GM21367 (cell line): ENCODE measurements at regions not wholly inside any gene's neighbourhood (a gene's known extent, or its start where the extent isn't known, plus 50 kb on each side); places are given as distances from the start of the nearest gene placed in this dataset.

Experiments used
- ATAC-seq: cut with Tn5 transposase; IDR thresholded peaks from one replicate; pipeline ENCODE4 v1.9.1; 2021; ENCODE audit not compliant: unreplicated experiment

- ATAC-seq: no peak
Observed at GRCh38 chr5:2272755-2273154, 390.0 kb upstream of the IRX4 start.

DNA sequence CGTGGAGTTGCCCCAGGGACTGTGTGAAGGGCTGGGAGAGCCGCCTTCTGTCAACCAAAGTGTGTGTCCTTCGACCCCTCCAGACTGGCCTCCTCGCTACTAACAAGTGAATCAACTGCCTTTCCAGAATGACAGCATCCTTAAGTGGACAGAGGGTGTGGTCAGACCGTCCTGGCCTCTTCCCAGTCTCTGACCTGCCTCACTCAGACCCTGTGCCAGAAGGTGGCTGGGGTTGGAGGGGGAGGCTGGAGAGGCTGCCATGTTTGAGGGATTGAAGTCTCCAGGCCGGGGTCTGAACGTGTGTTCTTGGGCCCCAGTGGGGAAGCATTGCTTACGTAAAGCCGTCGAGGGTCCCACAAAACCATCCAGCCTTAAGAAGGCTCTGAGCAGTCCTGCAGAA lies 389.3 kb upstream of the IRX4 start:
- ATAC-seq: no peak

DNA sequence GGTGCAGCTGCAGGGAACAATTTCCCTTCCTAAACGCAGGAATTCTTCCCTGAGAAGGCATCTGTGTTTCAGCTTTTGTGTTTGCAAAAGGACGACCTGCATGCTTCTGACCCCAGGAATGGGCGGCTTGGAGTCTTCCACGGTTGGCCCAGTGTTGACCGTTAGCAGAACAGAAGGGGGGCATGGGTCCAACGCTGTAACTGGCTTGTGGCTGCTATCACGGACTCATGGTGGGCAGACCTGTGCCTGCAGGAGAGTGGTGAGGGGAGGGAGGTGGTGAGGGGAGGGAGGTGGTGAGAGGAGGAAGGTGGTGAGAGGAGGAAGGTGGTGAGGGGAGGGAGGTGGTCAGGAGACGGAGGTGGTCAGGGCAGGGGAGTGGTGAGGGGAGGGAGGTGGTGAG lies 388.6 kb upstream of the IRX4 start:
- ATAC-seq: no peak

DNA sequence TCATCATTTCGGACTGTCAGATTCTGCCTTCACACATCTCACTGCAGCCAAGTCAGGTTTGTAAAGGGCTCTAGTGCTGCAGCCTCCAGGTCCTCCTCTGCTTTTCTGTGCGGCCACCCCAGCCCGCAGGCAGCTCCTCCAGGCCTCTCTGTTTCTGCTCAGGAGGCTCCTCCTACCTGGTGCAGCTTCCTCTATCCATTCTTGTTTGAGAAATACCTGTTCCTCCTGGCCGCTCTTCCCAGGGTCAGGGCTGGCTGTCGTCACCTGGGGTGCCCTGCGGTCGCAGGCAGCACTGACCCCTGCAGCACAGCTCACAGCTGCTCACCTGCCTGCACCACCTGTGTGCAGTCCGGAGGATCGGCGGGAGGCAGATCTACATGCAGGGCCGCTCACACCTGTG lies 387.7 kb upstream of the IRX4 start:
- ATAC-seq: no peak

DNA sequence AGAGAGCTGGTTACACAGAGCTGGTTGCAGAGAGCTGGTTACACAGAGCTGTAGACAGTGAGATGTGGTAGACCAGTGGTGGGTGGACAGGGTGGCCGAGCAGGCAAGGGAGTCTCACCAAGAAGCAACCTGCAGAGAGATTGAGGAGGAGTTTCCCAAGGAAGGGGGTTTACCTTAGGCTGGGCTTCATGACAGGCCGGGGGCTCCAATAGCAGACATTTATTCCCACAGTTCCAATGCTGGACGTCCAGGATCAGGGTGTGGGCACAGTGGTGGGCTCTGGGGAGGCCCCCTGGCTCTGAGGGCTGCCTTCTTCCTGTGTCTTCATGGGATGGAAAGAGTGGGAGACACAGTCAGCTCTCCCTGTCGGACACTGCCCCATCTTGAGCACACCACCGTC lies 386.9 kb upstream of the IRX4 start:
- ATAC-seq: no peak

DNA sequence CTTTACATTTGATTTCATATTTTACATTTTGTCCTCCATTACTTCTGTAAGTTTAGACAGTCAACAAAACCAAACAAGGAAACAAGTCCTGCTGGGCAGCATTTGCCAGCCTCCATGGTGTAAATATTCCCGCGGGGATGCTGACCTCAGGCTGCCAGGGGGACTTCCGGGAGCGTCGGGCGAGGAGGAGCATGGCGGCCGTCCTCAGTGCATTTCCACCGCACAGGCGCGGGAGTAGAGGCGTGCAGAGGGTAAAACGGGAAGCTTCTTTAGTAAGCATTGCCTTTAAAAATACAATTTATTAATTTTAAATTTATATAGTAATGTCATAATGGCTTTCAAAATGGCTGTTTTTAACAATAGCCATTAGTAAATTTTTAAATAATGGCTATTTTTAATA lies 385.3 kb upstream of the IRX4 start:
- ATAC-seq: no peak

- no peak for ATAC-seq
Observed at GRCh38 chr5:2266641-2267240, 384.0 kb upstream of the IRX4 start.

GRCh38 chr5:2265341-2265740 lies 382.6 kb upstream of the IRX4 start:
- ATAC-seq: no peak

GRCh38 chr5:2263763-2264162 lies 381.0 kb upstream of the IRX4 start:
- no peak for ATAC-seq

DNA sequence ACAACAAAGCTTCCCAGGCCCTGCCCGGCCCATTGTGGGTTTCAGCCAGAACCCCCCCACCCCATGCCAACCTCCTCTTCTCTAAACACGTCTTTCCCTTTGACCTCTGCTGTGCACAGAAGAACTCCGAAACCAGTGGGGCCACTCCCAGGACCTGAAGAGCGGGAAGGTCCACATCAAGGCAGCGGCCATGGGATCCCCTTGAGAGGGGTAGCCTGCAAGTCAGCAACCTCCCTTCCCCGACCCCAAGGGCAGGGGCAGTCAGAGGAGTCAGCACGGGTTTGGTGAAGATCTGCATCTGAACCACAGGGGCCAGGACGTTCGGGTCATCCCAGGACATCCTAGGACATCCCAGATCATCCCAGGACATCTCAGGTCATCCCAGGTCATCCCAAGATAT lies 379.9 kb upstream of the IRX4 start:
- no peak for ATAC-seq

DNA sequence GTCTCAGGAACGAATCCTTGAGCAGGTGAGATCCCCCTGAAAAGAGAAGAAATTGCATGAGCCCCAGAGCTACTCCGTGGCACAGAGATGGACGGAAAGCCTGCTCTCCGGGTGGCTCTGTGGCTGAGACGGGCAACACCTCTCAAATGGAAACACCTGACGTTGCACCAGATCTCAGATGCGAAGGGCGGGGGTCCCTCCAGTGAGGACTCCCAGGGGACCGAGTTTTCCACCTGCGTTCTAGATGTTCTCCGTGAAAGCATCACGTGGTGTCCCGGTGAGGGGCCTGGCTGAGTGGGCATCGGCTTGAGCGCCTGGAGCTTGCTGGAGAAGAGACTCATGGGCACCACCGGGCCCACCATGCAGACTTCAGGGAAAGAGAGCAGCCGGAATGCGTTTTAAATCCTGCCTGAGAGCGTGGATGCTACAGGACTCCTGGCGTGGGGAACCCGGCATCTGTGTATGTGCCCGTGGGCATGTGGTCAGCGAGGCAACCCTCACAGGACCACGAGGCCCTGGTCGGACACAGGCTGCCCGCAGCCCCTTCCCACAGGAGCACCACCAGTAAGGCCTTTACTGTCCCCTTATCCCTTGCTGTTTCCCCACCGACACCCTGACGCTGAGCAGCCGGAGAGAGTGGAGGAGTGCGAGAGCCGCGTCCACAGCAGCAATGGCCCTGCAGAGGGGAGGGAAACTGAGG lies 378.4 kb upstream of the IRX4 start:
- ATAC-seq: no peak

DNA sequence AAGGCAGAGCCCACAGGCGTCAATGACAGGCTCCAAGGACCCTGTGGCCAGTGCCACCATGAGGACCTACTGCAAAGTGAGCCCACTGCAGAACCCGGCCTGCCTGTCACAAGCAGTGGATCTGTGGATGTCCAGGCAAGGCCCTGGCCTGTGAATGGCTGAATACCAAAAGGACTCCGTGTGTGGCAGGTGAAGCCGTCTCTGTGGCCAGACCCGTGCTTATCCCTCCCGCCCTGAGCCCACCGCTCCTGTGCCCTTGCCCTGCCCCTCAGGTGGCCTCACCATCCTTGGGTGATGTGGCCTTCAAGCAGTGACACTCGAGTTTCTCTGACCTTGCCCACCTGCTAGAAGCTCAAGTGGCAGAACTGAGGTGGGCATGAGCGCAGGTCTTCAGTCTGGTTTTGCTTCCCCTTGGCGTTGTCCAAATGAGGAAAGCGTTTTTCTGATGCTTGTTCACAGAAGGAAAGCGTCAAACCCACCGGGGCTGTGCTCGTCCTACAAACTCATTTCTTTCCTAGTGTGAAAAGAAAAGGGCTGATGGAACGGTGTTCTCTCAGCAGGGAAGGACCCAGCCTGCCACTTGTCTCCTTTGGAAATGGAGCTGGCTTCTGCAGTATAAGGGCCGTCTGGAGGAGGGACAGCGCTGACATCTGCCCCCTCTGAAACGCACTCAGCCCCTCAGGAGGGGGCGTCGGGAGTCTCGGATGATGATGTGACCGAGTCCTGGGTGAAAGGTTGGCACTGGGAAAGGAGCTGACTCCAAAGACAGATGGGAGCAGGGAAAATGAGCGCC lies 377.7 kb upstream of the IRX4 start:
- ATAC-seq: no peak

DNA sequence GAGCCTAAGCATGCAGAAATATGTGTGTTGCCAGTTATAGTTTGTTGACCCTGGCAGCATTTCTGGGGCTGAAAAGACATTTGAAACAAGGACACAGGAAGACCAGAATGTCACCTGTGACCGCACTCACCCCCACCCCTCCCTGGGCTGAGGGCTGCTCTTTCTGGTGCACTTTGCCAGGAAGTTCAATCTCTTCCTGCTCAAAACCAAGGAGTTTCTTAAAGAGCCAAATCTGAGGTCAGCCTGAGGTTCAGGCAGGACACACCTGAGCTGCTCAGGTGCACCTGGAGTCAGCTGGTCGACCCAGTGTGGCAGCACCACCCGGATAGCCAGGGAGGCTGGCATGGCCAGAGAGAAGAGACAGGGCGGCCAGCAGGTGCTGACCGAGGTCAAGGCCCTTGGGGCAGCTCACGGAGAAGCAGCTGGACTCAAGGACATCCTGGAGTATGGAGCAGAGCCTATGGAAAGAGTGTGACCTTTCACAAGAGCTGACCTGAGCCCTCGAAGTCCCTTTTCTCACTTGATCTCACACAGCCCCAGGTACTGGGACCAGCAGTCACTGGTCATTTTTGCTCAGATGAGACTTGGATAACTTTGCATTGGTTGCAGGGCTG lies 376.9 kb upstream of the IRX4 start:
- no peak for ATAC-seq

DNA sequence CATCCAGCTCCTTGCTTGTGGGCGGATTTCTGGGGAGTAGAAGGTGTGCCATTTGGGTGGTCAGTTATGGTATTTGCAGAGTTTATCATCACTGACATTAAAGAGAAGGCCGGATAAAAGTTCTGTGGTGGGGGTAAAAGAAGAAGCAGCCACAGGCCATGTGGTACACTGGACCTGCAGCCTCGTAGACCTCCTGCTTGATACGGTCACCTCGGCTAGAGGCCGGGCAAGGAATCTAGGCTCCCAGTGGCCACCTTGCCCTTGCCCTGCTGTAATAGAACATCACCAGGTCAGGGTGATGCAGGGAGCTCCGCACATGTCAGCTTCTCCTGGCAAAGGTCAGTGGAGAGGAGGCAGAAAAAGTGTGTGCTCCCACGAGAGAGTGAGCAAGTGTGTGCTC lies 376.1 kb upstream of the IRX4 start:
- no peak for ATAC-seq

DNA sequence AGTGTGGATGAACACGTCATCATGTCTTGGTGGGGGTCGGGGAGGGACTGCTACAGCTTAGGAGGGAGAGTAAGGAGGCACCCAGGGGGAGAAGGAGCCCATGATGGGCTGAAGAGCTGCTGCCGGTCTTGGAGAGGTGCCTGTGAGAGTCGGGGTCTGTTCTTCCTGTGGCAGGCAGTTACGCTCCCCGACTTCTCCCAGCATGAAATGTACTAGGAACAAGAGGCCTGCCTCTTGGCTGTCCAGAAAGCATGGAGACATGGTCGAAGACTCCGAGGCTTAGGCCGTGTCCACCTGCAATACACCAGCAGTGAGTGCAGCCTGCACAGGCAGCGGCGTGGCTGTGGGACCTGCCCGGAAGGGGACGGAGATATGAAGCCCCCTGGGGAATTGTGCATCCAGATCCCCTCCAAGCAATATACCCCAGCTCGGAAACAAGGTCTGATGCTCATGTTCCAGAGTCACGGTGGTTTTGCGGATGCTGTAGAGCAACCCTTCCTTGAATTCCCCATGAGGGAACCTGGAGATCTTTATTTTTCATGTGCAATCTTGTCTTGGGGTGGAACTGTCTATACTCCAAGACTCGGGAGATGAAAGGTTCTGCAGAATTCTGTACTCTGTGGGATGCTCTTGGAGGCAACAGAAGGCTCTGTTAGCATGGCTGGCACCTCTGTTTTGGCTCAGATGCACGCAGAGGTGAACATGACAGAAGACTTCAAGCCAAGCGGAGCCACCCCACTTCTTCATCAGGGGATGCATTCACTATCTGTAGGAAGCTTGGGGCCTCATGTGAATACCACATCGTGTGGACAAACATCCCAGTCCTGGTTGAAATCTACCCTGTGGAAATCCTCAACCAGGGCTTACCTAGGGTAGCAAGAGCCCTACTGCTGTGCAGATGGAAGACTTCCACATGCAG lies 374.9 kb upstream of the IRX4 start:
- no peak for ATAC-seq

DNA sequence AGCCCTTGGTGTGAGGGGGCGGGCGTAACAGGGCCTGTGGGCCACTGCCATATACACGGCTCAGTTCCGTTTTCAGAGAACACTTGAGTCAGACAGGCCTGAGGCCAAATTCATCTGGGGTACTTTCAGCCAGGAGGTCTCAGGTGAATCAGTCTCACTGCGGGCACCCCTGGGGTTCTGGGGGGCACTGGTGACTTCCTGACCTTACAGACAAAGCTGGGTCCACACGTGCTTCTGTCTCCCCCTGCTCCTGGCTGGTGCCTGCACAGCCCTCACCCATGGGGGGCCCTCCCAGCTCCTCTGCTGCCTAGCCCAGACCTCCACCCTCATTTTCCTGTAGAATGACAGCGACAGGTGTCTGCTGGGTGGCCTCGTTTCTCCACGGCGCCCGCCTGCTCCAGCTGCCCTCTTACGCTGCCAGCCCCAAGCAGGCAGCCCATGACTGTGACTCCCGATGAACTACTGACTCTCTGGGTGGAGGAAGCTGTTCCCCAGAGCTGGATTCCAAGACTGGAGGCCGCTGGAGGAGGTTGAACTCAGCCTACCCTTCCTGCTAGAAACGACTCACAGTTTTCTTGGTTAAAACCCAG lies 374.1 kb upstream of the IRX4 start:
- ATAC-seq: no peak

- ATAC-seq: no peak
Observed at GRCh38 chr5:2255915-2256690, 373.4 kb upstream of the IRX4 start.

DNA sequence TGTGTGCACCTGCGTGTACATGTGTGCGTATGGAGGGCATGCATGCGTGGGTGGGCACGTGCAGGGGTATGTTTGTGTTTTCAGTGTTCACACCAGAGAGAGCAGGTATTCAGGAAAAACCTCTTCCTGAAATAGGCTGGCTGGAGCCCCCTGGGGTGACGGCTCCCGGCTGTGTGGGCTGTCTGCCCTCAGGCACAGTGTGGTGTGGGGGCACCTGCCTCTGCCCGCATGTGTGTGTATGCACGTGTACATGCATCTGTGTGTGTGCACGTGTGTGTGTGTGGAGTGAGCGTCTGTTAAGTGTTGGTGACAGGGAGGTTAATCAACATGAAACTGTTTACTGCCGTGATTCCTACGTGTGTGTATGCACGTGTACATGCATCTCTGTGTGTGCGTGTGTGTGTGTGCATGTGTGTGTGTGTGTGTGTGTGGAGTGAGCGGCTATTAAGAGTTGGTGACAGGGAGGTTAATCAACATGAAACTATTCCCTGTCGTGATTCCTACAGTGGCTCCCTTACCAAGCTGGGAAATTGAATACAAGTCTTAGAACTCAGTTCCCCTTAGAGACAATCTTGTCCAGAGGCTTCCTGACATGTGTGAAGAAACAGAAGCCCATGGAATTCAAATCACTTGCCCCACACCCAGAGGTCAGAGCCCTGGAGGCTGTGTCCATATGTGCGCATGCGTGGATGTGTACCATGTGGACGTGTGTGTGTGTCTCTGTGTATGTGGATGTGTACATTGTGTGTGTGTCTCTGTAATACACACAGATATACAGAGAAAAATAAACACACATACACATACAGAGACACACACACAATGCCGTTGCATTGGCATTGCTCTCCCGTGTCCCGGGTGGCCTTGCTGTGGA lies 372.4 kb upstream of the IRX4 start:
- ATAC-seq: no peak

GRCh38 chr5:2254406-2254805 lies 371.7 kb upstream of the IRX4 start:
- no peak for ATAC-seq
